ENCODE measurements at regions not wholly inside any gene's neighbourhood (a gene's known extent, or its start where the extent isn't known, plus 50 kb on each side); places are given as distances from the start of the nearest gene placed in this dataset.

DNA sequence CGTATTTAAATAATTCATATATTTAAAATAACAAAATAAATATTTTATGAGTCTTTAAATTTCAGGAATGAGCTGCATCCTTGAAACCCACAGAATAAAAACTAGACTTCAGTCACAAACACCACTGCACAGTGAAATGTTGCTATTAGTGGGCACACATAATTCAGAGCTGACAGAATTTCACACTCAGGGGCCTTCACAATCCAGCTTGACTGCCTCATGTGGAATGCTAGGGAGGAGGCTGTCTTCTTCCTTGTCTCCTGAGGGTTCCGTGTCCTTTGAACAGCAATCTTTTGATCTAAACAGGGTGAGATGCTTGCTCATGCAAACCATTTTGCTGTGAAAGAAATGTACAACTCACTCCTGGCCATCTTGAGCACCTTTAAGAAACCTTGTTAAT is 346.7 kb downstream of the CCSER2 start:
- Histone ChIP-seq H3K4me2 (ENCODE audit: insufficient read depth, insufficient read length, low read length) (no peak overlapping the region), H3K4ac (ENCODE audit: low read depth, low read length) (no peak overlapping the region), H3K27ac (ENCODE audit: insufficient read length, low read depth, low read length) (no peak overlapping the region), H2BK12ac (ENCODE audit: insufficient read length, low read depth, low read length) (no peak overlapping the region), H4K91ac (ENCODE audit: insufficient read length, low read depth, low read length) (no peak overlapping the region), H3K14ac (ENCODE audit: insufficient read depth, low read length) (no peak overlapping the region), H4K5ac (ENCODE audit: insufficient read length, low read depth, low read length) (no peak overlapping the region), H3K9ac (ENCODE audit: extremely low read depth, insufficient read length, low read length) (no peak overlapping the region), H2AK5ac (ENCODE audit: insufficient read length, low read length) (no peak overlapping the region), H3K4me1 (ENCODE audit: insufficient read depth, low read length) (no peaks in the 10 kb centered on the region), H3K56ac (ENCODE audit: insufficient read length, low read depth, low read length) (no peak overlapping the region), H3K79me2 (ENCODE audit: insufficient read depth, low read length) (no peaks in the 10 kb centered on the region), H3T11ph (ENCODE audit: low read length) (no peak overlapping the region), H4K20me1 (ENCODE audit: control insufficient read depth, insufficient read depth, insufficient read length) (no peaks in the 10 kb centered on the region), H3K23me2 (ENCODE audit: insufficient read length, low read depth, low read length, poor library complexity, severe bottlenecking) (no peaks in the 10 kb centered on the region), H2AFZ (ENCODE audit: low read length) (no peak overlapping the region), H3K27me3 (ENCODE audit: insufficient read depth, low read length) (no peaks in the 10 kb centered on the region), H4K8ac (replicated peaks; ENCODE audit: insufficient read length, low read depth, low read length) (no peak overlapping the region), H3K23ac (ENCODE audit: insufficient read length, low read depth, low read length) (no peak overlapping the region), H3K79me1 (ENCODE audit: insufficient read depth, low read depth, low read length, poor library complexity, severe bottlenecking) (no peaks in the 10 kb centered on the region), H2BK15ac (ENCODE audit: low read depth, low read length) (no peak overlapping the region), H2BK20ac (ENCODE audit: low read depth, low read length, poor library complexity, severe bottlenecking) (no peak overlapping the region), H2BK120ac (ENCODE audit: low read depth, low read length, poor library complexity, severe bottlenecking) (no peak overlapping the region), H3K18ac (ENCODE audit: insufficient read length, low read depth, low read length) (no peak overlapping the region), H2BK5ac (ENCODE audit: insufficient read length, low read length) (no peak overlapping the region), H3K9me3 (ENCODE audit: control insufficient read depth, low read depth, low read length) (no peaks in the 10 kb centered on the region)
- peaks cover 0 to 4% of the 10 kb centered on the region in 2 experiments; a peak in 2 of 4 replicates for H3K4me1 Mint-ChIP-seq
- no CpG with 5 or more reads among the region's 2 CpGs for WGBS (ENCODE audit: extremely low coverage, insufficient read length, low lambda C conversion rate)
- H3K4me3 Mint-ChIP-seq = no peak overlapping the region
- no peaks in the 10 kb centered on the region for H3K36me3 Mint-ChIP-seq (ENCODE audit: insufficient read depth in 1 of 3, low read depth in 3 of 3)
- TF ChIP-seq, protein P1, sequence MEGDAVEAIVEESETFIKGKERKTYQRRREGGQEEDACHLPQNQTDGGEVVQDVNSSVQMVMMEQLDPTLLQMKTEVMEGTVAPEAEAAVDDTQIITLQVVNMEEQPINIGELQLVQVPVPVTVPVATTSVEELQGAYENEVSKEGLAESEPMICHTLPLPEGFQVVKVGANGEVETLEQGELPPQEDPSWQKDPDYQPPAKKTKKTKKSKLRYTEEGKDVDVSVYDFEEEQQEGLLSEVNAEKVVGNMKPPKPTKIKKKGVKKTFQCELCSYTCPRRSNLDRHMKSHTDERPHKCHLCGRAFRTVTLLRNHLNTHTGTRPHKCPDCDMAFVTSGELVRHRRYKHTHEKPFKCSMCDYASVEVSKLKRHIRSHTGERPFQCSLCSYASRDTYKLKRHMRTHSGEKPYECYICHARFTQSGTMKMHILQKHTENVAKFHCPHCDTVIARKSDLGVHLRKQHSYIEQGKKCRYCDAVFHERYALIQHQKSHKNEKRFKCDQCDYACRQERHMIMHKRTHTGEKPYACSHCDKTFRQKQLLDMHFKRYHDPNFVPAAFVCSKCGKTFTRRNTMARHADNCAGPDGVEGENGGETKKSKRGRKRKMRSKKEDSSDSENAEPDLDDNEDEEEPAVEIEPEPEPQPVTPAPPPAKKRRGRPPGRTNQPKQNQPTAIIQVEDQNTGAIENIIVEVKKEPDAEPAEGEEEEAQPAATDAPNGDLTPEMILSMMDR (conservative IDR thresholded peaks at IDR 0.05) = no peak
- no peak overlapping the region for H3K27ac Mint-ChIP-seq
- H3K9me3 Mint-ChIP-seq = no peaks in the 10 kb centered on the region
- H3K27me3 Mint-ChIP-seq (ENCODE audit: low read depth) = no peaks in the 10 kb centered on the region; the same call in none of the 2 replicates
- no peak for DNase-seq

Measured in H9 (cell line).